GM18498 (cell line): ENCODE measurements at regions not wholly inside any gene's neighbourhood (a gene's known extent, or its start where the extent isn't known, plus 50 kb on each side); places are given as distances from the start of the nearest gene placed in this dataset.
"Not testable (repeated sequence)": the region's sequence is repeated elsewhere in the genome, so short reads cannot be mapped to it uniquely, and the experiment has no call there.

ENCODE experiments used
- ATAC-seq: cut with Tn5 transposase; IDR thresholded peaks from one replicate; pipeline ENCODE4 v1.9.1; 2021; ENCODE audit warnings: mild to moderate bottlenecking, moderate library complexity; ENCODE audit not compliant: unreplicated experiment

DNA sequence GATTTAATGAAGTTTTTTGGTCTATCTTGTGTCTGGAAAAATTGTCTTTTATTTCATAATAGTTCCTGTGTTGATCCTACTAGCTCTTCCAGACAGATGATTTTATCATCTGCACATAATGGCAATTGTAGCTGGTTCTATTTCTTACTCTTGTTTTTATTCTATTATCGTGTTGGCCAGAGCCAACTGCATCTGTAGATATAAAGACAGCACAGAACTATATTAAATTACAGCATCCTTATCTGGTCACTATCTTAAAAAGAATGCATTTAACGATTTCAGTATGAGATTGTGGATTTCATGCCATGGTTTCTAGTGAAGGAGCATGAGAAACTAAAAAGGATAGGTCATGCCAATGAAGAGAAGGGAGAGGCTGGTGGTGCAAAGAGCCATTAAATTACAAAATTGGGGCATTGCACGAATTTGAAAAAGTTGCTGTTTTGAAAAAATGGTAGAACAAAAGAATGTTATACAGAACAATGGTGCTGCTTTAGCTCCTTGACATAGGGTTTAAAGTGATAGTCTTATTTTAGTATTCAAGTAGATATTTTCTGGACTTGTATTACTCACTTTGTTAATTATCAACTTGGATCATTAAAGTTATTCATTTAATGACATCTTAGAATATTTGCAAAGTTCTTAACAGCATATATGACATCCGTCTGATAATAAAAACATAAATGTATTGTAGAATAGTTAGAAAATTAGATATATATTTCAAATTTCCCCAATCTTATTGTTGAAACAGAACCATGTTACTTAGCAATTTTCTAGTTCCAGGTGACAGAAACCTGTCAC is 1250.3 kb downstream of the REEP3 start:
- no peak for ATAC-seq

DNA sequence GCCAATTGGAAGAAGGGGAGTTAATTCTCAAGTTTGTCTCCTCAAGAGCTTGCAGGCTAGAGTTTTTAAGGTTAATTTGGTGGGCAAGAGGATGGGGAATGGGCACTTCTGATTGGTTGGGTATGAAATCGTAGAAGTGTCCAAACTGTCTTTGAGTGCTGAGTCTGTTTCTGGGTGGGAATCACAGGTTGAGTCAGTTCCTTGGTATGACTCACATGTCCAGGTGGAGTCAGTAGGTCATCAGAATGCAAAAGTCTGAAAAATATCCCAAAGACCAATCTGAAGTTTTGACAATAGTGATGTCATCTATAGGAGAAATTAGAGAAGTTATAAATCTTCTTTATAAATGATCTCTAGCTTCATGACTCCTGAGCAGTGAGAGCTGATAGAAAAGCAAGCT is 1252.2 kb downstream of the REEP3 start:
- no peak for ATAC-seq

DNA sequence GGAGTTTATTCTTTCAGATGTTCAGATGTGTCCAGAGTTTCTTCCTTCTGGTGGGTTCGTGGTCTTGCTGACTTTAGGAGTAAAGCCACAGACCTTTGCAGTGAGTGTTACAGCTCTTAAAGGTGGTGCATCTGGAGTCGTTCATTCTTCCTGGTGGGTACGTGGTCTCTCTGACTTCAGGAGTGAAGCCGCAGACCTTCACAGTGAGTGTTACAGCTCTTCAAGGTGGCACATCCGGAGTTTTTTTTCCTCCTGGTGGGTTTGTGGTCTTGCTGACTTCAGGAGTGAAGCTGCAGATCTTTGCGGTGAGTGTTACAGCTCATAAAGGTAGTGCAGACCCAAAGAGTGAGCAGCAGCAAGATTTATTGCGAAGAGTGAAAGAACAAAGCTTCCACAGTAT is 1263.2 kb downstream of the REEP3 start:
- not testable (repeated sequence) for ATAC-seq

DNA sequence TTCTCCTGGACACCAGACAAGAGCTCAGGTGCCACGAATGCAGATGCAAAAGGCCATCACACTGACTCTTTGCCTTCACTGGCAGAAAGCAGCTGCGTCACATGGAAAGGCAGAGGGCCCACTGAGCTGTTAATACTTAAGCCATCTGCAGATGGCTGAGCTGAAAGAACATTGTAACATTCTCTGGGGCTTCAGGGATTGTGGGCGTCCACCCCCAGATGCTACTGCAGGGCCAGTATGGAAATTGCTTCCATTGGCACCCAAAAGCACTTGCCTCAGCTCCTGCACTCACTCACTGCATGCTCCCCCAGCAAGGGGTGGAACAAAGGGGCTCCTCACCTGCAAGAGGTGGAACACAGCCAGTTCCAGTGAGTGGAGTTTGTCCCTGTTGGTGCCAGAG is 1264.6 kb downstream of the REEP3 start:
- no peak for ATAC-seq

DNA sequence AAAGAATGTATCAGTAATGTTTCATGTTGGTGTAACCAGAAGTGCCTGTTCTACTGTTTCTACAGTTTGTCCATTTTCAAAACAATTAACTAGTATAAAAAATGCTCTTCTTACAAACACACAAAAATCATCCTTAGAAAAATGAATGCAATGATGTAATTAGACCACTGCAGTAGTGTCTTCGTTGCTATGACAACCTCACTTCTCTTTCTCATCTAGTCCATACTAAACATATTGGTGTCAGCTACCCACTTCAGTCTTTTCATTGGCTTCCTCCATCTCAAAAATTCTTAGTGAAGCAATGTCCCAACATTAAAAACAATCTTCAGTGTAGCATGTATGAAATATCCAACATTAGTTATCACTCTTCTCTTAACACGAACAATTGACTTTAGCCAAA is 1265.8 kb downstream of the REEP3 start:
- no peak for ATAC-seq

DNA sequence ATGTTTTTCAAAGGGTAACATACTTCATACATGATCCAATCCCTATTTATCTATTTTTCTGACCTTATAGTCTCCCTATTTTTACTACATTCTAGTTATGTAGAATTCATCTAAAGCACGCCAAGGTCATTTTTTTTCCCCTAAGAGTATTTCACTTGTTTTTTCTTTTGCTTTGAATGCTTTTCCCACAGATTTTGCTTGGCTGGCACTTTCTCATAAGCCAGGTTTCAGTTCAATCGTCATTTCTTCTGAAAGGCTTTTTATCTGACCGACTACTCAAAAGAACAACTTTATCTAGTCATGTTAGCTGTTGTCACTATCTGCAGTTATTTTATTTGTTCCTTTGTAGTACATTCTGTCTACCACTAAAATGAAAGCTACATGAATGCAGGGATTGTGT is 1274.6 kb downstream of the REEP3 start:
- no peak for ATAC-seq

DNA sequence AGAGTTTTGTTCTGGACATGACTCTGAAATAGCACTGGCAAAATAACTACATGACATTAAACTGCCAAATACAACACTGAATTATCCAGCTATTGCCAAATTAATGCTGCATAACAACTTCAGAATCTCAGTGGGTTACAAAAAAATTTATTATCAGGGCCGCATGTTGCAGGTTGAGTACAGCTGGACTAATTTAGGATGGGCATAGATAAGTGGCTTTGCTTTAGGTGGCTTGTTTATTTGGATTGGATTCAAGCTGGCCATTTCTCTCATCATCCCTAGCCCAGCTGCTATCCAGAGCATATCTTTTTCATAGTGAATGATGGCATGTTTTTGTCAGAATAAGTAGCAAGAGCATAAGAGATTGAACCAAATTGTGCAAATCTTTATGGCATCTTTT is 1277.1 kb downstream of the REEP3 start:
- ATAC-seq = no peak

DNA sequence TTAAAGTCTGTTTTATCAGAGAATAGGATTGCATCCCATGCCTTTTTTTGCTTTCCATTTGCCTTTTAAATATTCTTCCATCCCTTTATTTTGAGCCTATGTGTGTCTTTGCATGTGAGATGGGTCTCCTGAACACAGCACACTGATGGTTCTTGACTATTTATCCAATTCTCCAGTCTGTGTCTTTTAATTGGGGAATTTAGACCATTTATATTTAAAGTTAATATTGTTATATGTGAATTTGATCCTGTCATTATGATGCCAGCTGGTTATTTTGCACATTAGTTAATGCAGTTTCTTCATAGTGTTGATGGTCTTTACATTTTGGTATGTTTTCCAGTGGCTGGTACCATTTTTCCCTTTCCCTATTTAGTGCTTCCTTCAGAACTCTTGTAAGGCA is 1287.0 kb downstream of the REEP3 start:
- not testable (repeated sequence) for ATAC-seq

DNA sequence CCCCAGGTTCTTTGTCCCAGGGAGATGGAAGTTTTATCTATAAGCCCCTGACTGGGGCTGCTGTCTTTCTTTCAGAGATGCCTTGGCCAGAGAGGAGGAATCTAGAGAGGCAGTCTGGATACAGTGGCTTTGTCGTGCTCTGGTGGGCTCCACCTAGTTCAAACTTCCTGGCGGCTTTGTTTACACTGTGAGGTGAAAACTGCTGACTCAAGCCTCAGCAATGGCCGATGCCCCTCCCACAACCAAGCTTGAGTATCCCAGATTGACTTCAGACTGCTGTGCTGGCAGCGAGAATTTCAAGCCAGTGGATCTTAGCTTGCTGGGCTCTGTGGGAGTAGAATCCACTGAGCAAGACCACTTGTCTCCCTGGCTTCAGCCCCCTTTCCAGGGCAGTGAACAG is 1288.8 kb downstream of the REEP3 start:
- ATAC-seq = not testable (repeated sequence)

DNA sequence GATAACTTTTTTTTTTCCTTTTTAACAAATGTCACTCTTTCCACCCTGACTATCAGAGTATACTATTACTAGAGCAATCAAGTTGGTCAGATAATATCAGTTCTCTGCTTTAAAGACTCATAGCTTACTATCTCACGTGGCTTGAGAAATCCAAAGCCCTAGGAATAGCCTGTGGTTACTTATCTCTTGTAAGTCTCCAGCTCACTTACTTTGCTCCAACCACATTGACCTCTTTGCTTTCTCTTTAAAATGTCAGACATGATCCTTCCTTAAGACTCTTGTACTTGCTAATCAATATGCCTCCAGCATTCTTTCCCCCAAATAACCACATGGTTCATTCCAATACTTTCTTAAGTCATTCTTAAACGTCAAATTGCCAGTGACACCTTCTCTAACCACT is 1292.2 kb downstream of the REEP3 start:
- no peak for ATAC-seq

DNA sequence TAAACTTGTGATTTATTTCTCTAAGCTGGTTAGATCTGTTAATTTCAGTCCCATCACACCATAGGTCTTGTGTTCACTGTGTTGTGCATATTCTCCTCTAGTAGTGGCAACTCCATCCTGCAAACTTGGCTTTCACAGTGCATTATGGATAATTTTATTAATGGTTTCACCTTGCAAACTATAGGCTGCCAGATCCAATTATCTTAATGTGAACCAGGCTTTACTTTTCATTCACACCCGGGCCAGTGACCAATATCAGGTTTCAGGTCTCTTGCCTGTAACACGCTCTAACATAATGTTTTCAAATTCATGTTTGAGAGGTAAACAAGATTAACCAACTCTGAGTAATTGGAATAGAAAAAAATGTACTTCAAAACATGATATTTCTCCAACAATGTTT is 1293.0 kb downstream of the REEP3 start:
- no peak for ATAC-seq

DNA sequence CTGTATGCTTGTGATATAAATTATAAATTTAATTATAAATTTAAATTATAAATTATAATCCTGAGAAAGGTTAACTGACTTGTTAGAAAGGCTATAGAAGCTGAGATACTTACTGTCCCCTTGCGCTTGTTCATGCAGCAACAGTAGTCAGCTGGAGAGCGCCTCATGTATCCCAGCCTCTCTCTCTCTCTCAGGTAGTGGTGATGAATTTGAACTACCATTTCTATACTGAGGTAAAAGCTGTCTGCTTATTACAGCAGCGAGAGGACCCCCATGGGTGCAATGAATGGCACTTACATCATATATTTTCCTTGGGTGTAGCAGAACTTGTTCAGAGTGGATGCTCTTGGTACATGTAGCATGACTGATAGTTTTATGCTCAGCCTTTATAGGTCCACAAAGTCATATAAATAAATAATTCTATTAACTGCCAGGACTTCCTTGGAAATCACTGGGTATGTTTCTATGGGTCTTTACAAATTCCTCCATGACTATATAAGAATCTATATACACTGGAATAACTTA is 1308.7 kb downstream of the REEP3 start:
- no peak for ATAC-seq

DNA sequence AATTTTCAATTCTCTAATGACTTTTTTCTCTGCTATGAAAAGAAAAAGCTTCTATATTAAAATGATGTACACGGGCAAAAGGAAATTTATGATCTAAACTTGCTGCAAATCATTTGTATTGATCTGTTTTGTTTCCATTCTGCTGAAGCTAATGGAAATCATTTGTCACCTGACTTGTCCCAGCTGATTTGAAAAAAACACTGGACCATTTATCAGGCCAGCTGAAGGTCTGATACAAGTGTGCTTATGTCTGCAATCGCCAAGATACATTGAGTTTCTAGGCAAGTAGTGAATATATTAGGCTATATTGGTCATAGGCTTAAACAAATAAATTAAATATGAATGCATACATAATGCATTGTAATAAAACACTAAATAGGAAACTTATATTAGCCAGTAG is 1309.7 kb downstream of the REEP3 start:
- ATAC-seq = no peak

DNA sequence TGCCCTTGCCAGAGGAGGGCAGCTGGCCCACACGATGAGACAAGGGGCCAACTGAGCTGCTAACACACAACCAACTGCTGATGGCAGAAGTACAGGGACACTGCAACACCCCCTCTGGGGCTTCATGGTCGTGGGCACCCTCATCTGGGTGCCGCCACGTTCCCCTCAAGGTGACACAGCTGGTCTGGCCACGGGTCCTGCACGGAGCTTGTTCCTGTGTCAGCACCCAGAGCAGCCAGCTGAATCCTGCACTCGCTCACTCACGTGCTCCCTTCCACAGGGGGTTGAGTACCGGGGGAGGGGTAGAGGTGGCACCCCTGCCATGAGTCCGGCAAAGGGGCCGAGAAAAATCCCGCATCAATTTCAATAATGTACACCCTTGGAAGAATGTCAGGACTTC is 1319.1 kb downstream of the REEP3 start:
- ATAC-seq = no peak

DNA sequence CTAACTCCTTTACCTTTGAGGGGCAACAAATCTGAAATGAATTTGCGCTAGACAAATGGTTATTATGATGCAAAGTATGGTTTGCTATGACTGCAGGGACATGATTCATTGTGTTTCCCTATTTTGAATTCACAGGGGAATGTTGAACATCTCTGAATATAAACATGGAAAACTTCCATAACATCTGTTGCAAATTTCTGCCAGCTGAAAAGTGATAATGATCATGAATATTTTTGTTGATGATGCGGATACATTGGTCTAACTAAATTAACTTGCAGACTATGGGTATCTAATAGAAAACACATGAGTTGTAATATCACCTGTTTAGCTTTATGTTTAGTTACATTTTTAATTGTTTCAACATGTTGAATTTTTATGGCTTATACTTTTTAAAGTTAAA is 1325.5 kb downstream of the REEP3 start:
- ATAC-seq = no peak

DNA sequence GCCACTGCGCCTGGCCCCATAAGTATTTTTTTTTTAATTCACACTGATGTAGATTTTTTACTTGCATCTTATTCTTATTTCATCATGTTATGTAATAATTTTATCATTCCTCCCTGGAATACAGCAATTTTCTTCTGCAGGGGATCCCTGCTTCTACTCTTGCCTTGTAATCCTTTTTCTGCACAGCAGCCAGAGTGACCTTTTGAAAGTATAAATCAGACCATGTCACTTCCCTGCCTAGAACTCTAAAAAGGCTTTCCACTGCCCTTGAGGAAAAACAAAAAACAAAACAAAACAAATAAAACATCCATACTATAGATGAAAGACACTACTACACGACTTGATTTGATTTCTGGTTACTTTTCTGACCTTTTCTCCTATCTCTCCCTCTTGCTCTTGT is 1334.7 kb downstream of the REEP3 start:
- no peak for ATAC-seq

DNA sequence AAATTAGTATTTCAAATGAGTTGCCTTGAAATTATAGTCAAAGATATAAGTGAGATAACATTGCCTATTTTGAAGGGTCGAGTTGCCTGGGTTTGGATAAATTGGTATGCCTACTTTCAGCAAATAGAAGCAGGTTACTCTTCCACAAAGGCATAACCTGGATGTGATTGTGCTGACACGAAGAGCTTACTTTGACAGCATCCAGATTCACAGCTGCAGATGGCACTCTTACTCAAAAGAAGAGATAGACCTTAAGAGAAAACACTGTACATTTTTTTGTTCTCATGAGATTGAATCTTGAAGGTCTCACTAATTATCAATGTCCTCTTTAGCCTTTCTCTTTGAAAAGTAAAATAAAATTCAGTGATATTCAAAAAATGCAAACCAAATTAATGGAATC is 1338.7 kb downstream of the REEP3 start:
- no peak for ATAC-seq

DNA sequence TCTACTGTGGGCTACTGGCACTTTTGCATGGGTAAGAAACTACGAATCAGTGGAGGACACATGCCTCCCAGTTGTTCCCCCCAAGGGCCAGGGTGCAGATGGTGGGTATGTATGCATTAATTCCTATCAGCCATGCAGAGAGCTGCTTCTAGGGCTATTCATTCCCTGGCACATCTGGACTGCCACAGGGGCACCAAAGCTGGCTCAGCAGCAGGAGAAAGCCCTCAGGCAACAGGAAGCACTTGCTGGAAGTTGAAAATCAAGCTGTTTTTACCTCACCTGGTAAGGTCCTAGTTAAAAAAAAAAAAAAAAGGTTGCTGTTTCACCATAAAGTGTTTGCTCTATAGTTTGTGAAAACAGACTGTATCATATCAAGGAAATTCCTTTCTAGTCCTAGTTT is 1342.6 kb downstream of the REEP3 start:
- no peak for ATAC-seq

DNA sequence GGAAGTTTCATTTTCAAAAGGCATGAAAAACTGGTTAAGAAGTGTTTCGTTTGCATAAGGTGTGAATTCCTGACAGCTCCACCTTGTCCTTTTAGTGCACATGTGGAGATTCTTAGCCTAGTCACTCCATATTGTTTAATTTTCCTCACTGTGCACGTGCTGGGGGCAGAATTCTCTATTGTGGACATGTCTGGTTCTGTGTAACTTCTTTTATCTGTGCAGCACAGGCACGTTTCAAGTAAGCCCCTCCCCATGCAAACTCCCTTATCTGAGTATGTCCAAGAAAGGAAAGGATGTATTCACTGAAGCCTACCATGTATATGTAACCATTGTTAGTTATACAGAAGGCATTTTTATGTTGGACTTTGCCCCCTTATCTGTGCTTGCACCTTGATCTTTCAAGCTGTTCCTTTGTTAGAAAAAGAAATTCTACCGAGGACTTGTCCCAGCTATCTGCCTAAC is 1346.3 kb downstream of the REEP3 start:
- no peak for ATAC-seq

DNA sequence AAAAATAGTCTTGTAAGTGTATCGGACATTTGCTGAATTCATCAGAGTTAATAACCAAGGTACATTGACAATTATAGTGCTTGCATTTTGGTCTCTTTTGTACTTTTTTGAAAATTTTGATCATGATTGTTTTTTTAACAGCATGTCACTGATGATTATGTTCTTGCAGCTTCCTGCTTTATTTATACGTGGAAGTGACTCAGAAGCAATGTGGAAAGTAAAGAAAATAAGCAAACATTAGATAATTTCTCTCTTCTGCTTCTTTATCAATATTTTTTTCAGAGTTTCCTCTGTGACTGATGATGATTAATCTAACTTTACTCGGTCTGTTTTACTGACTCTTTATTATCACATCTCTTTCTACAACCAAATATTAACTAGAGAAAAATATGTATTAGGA is 1351.9 kb downstream of the REEP3 start:
- ATAC-seq = no peak

DNA sequence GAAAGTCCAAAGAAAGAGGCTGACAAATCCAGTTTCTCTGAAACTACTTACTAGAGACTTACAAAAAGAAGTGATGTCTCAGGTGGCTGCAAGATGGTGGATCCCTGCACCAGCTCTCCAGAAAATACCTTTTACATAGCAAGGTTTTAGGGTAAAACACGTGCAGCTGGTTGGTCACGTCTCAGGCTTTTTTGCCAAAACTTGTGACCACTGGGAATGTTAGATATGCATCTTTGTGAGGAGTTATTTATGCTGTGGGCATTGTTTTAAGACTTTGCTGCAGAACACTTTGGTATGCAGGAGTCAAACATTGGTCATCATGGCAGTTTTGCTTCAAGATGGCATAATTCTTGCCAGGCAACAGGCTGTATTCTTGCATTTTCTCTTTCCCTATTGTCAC is 1352.8 kb downstream of the REEP3 start:
- no peak for ATAC-seq

DNA sequence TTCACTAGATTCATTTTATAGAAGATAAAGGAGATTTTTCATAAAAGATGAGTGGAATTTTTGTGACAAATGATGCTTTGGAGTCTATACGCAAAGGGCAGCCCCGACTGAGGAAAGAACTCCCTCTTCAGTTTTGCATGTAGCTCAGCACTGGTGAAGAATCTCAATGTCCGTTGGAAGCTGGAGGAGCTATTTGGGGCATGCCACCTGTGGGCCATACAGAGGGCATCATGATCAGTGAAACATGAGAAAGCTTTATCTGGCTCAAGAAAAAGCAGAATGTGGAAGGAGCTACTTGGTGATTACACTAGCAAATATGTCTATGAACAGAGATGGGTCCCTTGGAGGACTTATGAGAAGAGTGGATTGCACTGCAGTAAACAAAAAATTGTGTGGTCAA is 1359.3 kb downstream of the REEP3 start:
- no peak for ATAC-seq

DNA sequence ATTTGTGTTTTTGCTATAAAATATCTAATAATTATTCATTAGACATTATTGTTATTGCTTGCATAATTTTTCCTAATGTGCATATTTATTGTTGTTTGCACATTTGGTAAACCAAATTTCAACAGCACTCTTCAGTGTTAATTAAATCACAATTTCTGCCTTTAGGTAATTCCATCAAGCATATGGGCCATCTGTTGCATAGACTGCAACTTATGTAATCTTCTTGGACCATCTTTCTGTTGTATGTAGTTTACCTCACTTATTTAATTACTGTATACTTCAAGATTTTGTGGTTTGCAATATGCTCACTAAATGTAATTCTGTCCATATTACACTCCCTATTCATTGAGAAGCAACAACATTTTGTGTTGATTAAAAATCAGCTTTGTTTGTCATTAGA is 1360.1 kb downstream of the REEP3 start:
- no peak for ATAC-seq
